Left ventricle myocardium inferior (tissue), 1 donor: ENCODE measurements at regions not wholly inside any gene's neighbourhood (a gene's known extent, or its start where the extent isn't known, plus 50 kb on each side); places are given as distances from the start of the nearest gene placed in this dataset.
A peak's percentile ranks its signal among the peaks of the same experiment; 100 is the strongest.

Experiments
- DNase-seq: peaks from one replicate; pipeline ENCODE4 v3.0.0-alpha.2; 2020
- H3K27ac ChIP-seq: fragments of 200-600 bp; replicated peaks from 2 replicates; pipeline ENCODE4 v1.8.0; 2021
- H3K27me3 ChIP-seq: fragments of 200-600 bp; 2 replicates; pipeline ENCODE4 v1.8.0; 2021; ENCODE audit warnings: low read depth
- H3K36me3 ChIP-seq: fragments of 200-600 bp; 2 replicates; pipeline ENCODE4 v1.8.0; 2021
- H3K4me1 ChIP-seq: fragments of 200-600 bp; 2 replicates; pipeline ENCODE4 v1.8.0; 2021
- H3K4me3 ChIP-seq: fragments of 200-600 bp; 2 replicates; pipeline ENCODE4 v1.8.0; 2021; ENCODE audit warnings: mild to moderate bottlenecking, moderate library complexity
- H3K9me3 ChIP-seq: fragments of 200-600 bp; replicated peaks from 2 replicates; pipeline ENCODE4 v1.8.0; 2021
- intact Hi-C: fragments of 100-400 bp; cut with micrococcal nuclease; formaldehyde crosslinking; loops from one replicate; pipeline ENCODE4 v1.11.0; 2022
- TF ChIP-seq, protein P1 (sequence below): fragments of 200-600 bp; IDR thresholded peaks from 2 replicates; pipeline ENCODE4 v1.8.0; 2021; ENCODE audit warnings: antibody characterized with exemption, mild to moderate bottlenecking, borderline replicate concordance
- donor health status: DM: no; HTN: yes; CAD: no; lungs with severe emphysema.

- no peak for DNase-seq
- intact Hi-C loops, result no loop called here
- no peaks in the 10 kb centered on the region for H3K27me3 ChIP-seq
- no peak overlapping the region for H3K27ac ChIP-seq
- H3K4me1 ChIP-seq, result peaks cover 18% of the 10 kb centered on the region
- H3K4me3 ChIP-seq, result no peak overlapping the region
- peaks cover 4% of the 10 kb centered on the region for H3K9me3 ChIP-seq
- H3K36me3 ChIP-seq, result no peaks in the 10 kb centered on the region
- TF ChIP-seq, protein P1, sequence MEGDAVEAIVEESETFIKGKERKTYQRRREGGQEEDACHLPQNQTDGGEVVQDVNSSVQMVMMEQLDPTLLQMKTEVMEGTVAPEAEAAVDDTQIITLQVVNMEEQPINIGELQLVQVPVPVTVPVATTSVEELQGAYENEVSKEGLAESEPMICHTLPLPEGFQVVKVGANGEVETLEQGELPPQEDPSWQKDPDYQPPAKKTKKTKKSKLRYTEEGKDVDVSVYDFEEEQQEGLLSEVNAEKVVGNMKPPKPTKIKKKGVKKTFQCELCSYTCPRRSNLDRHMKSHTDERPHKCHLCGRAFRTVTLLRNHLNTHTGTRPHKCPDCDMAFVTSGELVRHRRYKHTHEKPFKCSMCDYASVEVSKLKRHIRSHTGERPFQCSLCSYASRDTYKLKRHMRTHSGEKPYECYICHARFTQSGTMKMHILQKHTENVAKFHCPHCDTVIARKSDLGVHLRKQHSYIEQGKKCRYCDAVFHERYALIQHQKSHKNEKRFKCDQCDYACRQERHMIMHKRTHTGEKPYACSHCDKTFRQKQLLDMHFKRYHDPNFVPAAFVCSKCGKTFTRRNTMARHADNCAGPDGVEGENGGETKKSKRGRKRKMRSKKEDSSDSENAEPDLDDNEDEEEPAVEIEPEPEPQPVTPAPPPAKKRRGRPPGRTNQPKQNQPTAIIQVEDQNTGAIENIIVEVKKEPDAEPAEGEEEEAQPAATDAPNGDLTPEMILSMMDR, result no peak
These were observed 213.7 kb downstream of the HTR7 start for GRCh38 chr10:90644165-90644564.

- H3K4me3 ChIP-seq, result no peak overlapping the region
- TF ChIP-seq, protein P1, result no peak
- H3K27ac ChIP-seq, result no peak overlapping the region
- no peaks in the 10 kb centered on the region for H3K27me3 ChIP-seq
- no peaks in the 10 kb centered on the region for H3K4me1 ChIP-seq
- peaks cover 10% of the 10 kb centered on the region for H3K9me3 ChIP-seq
- no peak for DNase-seq
- intact Hi-C loops, result no loop called here
- no peaks in the 10 kb centered on the region for H3K36me3 ChIP-seq
These were observed 207.0 kb downstream of the HTR7 start for GRCh38 chr10:90650858-90651257.

GRCh38 chr10:90652519-90652918 lies 205.3 kb downstream of the HTR7 start:
- no peaks in the 10 kb centered on the region for H3K27me3 ChIP-seq
- H3K27ac ChIP-seq, result no peak overlapping the region

DNA sequence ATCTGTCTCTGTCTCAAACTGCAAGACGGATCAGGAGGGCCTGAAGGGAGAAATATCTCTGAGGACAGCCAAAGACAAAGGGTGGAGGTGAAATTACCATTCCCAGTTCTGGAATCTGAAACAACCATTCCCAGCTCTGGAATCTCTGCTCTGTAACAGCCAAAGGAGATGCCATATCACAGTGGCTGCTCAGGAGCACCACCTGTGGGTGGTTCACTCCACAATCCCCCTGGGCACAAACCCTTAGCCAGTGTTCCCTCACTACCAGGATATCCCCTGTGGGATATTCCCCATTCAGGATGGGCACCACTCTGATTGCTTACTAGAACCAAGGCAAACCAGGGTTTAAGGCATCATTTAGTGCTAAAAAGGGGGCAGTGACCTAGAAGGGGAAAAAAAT lies 199.0 kb downstream of the HTR7 start:
- Histone ChIP-seq H3K27ac (no peak overlapping the region), H3K4me1 (no peaks in the 10 kb centered on the region), H3K36me3 (no peaks in the 10 kb centered on the region), H3K4me3 (no peak overlapping the region), H3K9me3 (peaks cover 28% of the 10 kb centered on the region), H3K27me3 (no peaks in the 10 kb centered on the region)
- TF ChIP-seq, protein P1, result no peak
- DNase-seq, result no peak
- intact Hi-C loops, result no loop called here

More at GRCh38 chr10:90652519-90652918, 205.3 kb downstream of the HTR7 start:
- no peak for DNase-seq
- Histone ChIP-seq H3K4me3 (no peak overlapping the region), H3K36me3 (no peaks in the 10 kb centered on the region), H3K9me3 (peaks cover 10% of the 10 kb centered on the region), H3K4me1 (no peaks in the 10 kb centered on the region)
- intact Hi-C loops, result no loop called here
- TF ChIP-seq, protein P1, result peak; percentile 31

DNA sequence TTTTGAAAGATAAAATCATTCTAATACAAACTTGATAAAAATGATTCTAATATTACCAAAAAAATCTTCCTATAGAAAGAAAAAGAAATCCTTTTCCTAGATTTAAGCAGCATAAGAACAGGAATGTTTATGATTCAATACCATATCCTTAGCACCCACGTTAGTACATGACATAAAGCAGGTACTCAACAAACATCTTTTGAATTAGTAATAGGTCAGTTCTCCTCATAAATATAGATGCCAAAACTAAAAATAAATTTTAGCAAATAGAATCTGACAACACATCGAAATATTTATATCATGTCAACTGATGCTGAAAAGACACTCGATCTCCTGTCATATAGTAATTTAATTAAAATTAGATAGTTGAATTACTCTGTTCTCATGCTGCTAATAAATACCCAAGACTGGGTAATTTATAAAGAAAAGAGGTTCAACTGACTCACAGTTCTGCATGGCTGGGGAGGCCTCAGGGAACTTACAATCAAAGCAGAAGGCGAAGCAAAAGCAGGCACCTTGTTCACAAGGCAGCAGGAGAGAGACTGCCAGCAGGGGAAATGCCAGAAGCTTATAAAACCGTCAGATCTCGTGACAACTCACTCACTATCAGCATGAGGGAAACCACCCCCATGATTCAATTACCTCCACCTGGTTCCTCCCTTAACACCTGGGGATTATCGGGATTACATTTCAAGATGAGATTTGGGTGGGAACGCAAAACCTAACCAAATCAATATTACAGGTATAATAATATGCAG lies 191.8 kb downstream of the HTR7 start:
- no peak for DNase-seq
- intact Hi-C loops, result no loop called here

More for the DNA sequence above, 191.8 kb downstream of the HTR7 start:
- Histone ChIP-seq H3K9me3 (peaks cover 5% of the 10 kb centered on the region), H3K4me3 (no peak overlapping the region), H3K36me3 (no peaks in the 10 kb centered on the region), H3K27me3 (no peaks in the 10 kb centered on the region), H3K4me1 (no peaks in the 10 kb centered on the region), H3K27ac (no peak overlapping the region)
- TF ChIP-seq, protein P1, result no peak
